K562 (cell line): ENCODE measurements at regions not wholly inside any gene's neighbourhood (a gene's known extent, or its start where the extent isn't known, plus 50 kb on each side); places are given as distances from the start of the nearest gene placed in this dataset.

Experiments used
- ATAC-seq: fragments of 200-7000 bp; cut with Tn5 transposase; 3 replicates; pipeline ENCODE4 v1.9.1; 2020; ENCODE audit warnings: moderate library complexity
- BruUV-seq: library from RNA; stranded (reverse); fragments of 400-500 nt; replicated peaks from 2 replicates; lab custom pipeline; 2021; lab: Mats Ljungman, UMichigan
- CTCF ChIA-PET: fragments of 300-600 bp; formaldehyde crosslinking; extraction: SDS; loops from one replicate; lab custom pipeline; 2021; ENCODE audit warnings: low intra/inter-chr PET ratio; lab: Yijun Ruan, JAX
- POLR2A ChIA-PET: fragments of 300-600, 350-650 bp; sonication (Branson Sonifier 250); formaldehyde crosslinking; extraction: SDS; loops from one replicate; lab custom pipeline; 2021; ENCODE audit warnings: antibody characterized with exemption, inconsistent platforms; lab: Yijun Ruan, JAX
- DNase-seq, 4 experiments: peaks; one replicate each; pipeline versions ENCODE4 v3.0.0 to v3.0.0-alpha.2; 2011 to 2018; ENCODE audit warnings: low spot score in 3 of 4, mixed read lengths in 3 of 4; ENCODE audit errors: extremely low read depth in 1 of 4
- FAIRE-seq: peaks from 2 replicates; lab custom pipeline; 2011; peaks lifted over from hg19 to GRCh38; lab: Jason Lieb, UNC
- H2AFZ ChIP-seq: 2 replicates; pipeline ENCODE4 v1.6.0; 2011; ENCODE audit warnings: low read depth, low read length, control low read depth, inconsistent platforms
- H3K27ac ChIP-seq: fragments of 200-600 bp; 3 replicates; pipeline ENCODE4 v1.8.0; 2011; ENCODE audit warnings: low read depth, mild to moderate bottlenecking, control low read depth, inconsistent platforms, low read length, moderate library complexity, mixed read lengths; ENCODE audit errors: extremely low read depth
- H3K27me3 ChIP-seq, 2 experiments: fragments of 300-600 bp in 1 of 2; 2 replicates in 1 of 2; 3 replicates in 1 of 2; pipeline versions ENCODE4 v1.6.0 to v1.8.0; 2011; ENCODE audit warnings: inconsistent platforms in 2 of 2, low read length in 2 of 2, mild to moderate bottlenecking in 1 of 2, mixed read lengths in 1 of 2, moderate library complexity in 1 of 2; ENCODE audit not compliant: control insufficient read depth in 2 of 2, insufficient read depth in 2 of 2
- H3K36me3 ChIP-seq: fragments of 300-600 bp; 3 replicates; pipeline ENCODE4 v1.8.0; 2011; ENCODE audit warnings: mild to moderate bottlenecking, low read length, inconsistent platforms; ENCODE audit not compliant: control insufficient read depth, insufficient read depth
- H3K4me1 ChIP-seq, 2 experiments: fragments of 200-600 bp in 1 of 2; replicated peaks in 1 of 2; 2 replicates in 1 of 2; 3 replicates in 1 of 2; pipeline versions ENCODE4 v1.5.1 to v1.8.0; 2011; ENCODE audit warnings: inconsistent platforms in 2 of 2, low read length in 2 of 2, mild to moderate bottlenecking in 1 of 2, mixed read lengths in 1 of 2, moderate library complexity in 1 of 2; ENCODE audit not compliant: control insufficient read depth in 2 of 2, insufficient read depth in 2 of 2
- H3K4me2 ChIP-seq: 2 replicates; pipeline ENCODE4 v1.6.1; 2011; ENCODE audit warnings: low read length, control low read depth, inconsistent platforms, mixed read lengths; ENCODE audit not compliant: insufficient read depth
- H3K4me3 ChIP-seq: fragments of 200-600 bp; sonication (generic), shearing (Covaris generic); 2 replicates; pipeline ENCODE4 v1.5.1; 2016; ENCODE audit warnings: control low read depth, inconsistent platforms
- H3K79me2 ChIP-seq: fragments of 200-600 bp; 3 replicates; pipeline ENCODE4 v1.8.0; 2011; ENCODE audit warnings: low read length, inconsistent platforms; ENCODE audit not compliant: control insufficient read depth, insufficient read depth
- H3K9ac ChIP-seq, 2 experiments: 2 replicates each; pipeline versions ENCODE4 v1.6.0 to v1.6.1; 2011; ENCODE audit warnings: low read depth in 2 of 2, low read length in 2 of 2, control low read depth in 1 of 2, inconsistent platforms in 1 of 2, mild to moderate bottlenecking in 1 of 2, mixed read lengths in 1 of 2; ENCODE audit not compliant: insufficient read depth in 1 of 2
- H3K9me1 ChIP-seq: one replicate; pipeline ENCODE4 v1.6.0; 2011; ENCODE audit warnings: inconsistent platforms, mild to moderate bottlenecking, low read length, moderate library complexity; ENCODE audit not compliant: control insufficient read depth, insufficient read depth
- H3K9me3 ChIP-seq: replicated peaks from 2 replicates; pipeline ENCODE4 v1.5.1; 2011; ENCODE audit warnings: low read depth, low read length, inconsistent platforms; ENCODE audit not compliant: control insufficient read depth, insufficient read depth
- H4K20me1 ChIP-seq: replicated peaks from 2 replicates; pipeline ENCODE4 v1.6.1; 2011; ENCODE audit warnings: low read length, inconsistent platforms, mixed read lengths; ENCODE audit not compliant: control insufficient read depth, insufficient read depth
- CC2D1A ChIP-seq: fragments of 450-650 bp; IDR thresholded peaks from 2 replicates; pipeline ENCODE4 v1.6.1; 2017; ENCODE audit warnings: mild to moderate bottlenecking
- FOXP1 ChIP-seq: sonication (generic); formaldehyde crosslinking; IDR thresholded peaks from 2 replicates; pipeline ENCODE4 v1.8.0; 2022; ENCODE audit warnings: mild to moderate bottlenecking, missing genetic modification reagents
- JUND ChIP-seq, 2 experiments: IDR thresholded peaks; 2 replicates in 1 of 2; 3 replicates in 1 of 2; pipeline ENCODE4 v1.6.1; 2011; ENCODE audit warnings: borderline replicate concordance in 2 of 2, low read depth in 2 of 2, low read length in 2 of 2, improper control_type of control experiment in 1 of 2, missing biosample characterization in 1 of 2, missing genetic modification characterization in 1 of 2, missing genetic modification reagents in 1 of 2
- MTF1 ChIP-seq: fragments of 250-450 bp; sonication (Bioruptor Pico); IDR thresholded peaks from 2 replicates; pipeline ENCODE4 v1.9.0; 2021; ENCODE audit warnings: moderate library complexity, mild to moderate bottlenecking, inconsistent platforms, borderline replicate concordance
- NR1H2 ChIP-seq: sonication (generic); formaldehyde crosslinking; IDR thresholded peaks from 2 replicates; pipeline ENCODE4 v1.4.0; 2020; ENCODE audit warnings: mild to moderate bottlenecking, missing genetic modification reagents
- SIN3A ChIP-seq, 2 experiments: fragments of 150-350 bp in 1 of 2; IDR thresholded peaks; 2 replicates each; pipeline ENCODE4 v1.6.1; 2011 to 2016; ENCODE audit warnings: borderline replicate concordance in 2 of 2, low read depth in 2 of 2, low read length in 2 of 2, mild to moderate bottlenecking in 2 of 2, moderate library complexity in 2 of 2; ENCODE audit not compliant: control insufficient read depth in 1 of 2
- ZNF12 ChIP-seq: sonication (generic); formaldehyde crosslinking; IDR thresholded peaks from 2 replicates; pipeline ENCODE4 v1.4.0; 2020; ENCODE audit warnings: mild to moderate bottlenecking, missing genetic modification reagents
- ZNF124 ChIP-seq: sonication (generic); formaldehyde crosslinking; IDR thresholded peaks from 2 replicates; pipeline ENCODE4 v1.8.1; 2022; ENCODE audit warnings: missing genetic modification reagents
- ZNF24 ChIP-seq: fragments of 450-650 bp; IDR thresholded peaks from 2 replicates; pipeline ENCODE4 v1.6.1; 2016
- ZNF668 ChIP-seq: fragments of 250-450 bp; sonication (Bioruptor Pico); IDR thresholded peaks from 2 replicates; pipeline ENCODE4 v1.8.0; 2022; ENCODE audit warnings: mild to moderate bottlenecking, inconsistent platforms
- WGBS: fragments of 100-300 bp; shearing (Covaris generic); methylation state at CpG from one replicate; pipeline ENCODE4 v1.1.6; 2016; ENCODE audit warnings: low coverage, mixed read lengths; ENCODE audit not compliant: insufficient coverage; ENCODE audit errors: missing lambda C conversion rate; 5-methylcytosine and 5-hydroxymethylcytosine counted together
- in situ Hi-C: fragments of 300-500 bp; cut with MboI; formaldehyde crosslinking; loops from 4 replicates; pipeline ENCODE4 v1.15.0; 2018; ENCODE audit warnings: inconsistent platforms, mixed read lengths
- intact Hi-C: fragments of 100-400 bp; cut with micrococcal nuclease; formaldehyde crosslinking; loops from 2 replicates; pipeline ENCODE4 v1.14.2; 2022
- TF ChIP-seq, protein P1 (sequence below): fragments of 250-450 bp; sonication (Bioruptor Pico); IDR thresholded peaks from 2 replicates; pipeline ENCODE4 v1.8.0; 2021; ENCODE audit warnings: mild to moderate bottlenecking, moderate library complexity
- TF ChIP-seq, protein P2 (sequence below): fragments of 200-800 bp; sonication (Bioruptor generic); IDR thresholded peaks from 2 replicates; pipeline ENCODE4 v1.6.1; 2016; ENCODE audit warnings: missing genetic modification characterization, missing compliant biosample characterization

GRCh38 chr1:229815076-229815475 lies 189.0 kb downstream of the URB2 start:
- ATAC-seq = no peak
- Histone ChIP-seq H3K9ac (no peak overlapping the region), H3K9me3 (no peaks in the 10 kb centered on the region), H3K4me2 (no peak overlapping the region), H3K4me3 (no peak overlapping the region), H3K27ac (no peak overlapping the region), H2AFZ (no peak overlapping the region), H3K4me1 (no peaks in the 10 kb centered on the region), H3K79me2 (no peaks in the 10 kb centered on the region), H3K27me3 (peaks cover 2 to 22% of the 10 kb centered on the region in 2 experiments; a peak in 3 of 5 replicates), H3K9me1 (no peaks in the 10 kb centered on the region), H4K20me1 (no peaks in the 10 kb centered on the region), H3K36me3 (no peaks in the 10 kb centered on the region)
- BruUV-seq = no TSS peak
- WGBS = 0% methylated on average over 4 of the region's 4 CpGs
- in situ Hi-C loops = no loop called here
- no peak for DNase-seq
- ChIA-PET POLR2A (no interaction called here), CTCF (no interaction called here)
- intact Hi-C loops = no loop called here
- no peak for FAIRE-seq
- TF ChIP-seq, protein P1, sequence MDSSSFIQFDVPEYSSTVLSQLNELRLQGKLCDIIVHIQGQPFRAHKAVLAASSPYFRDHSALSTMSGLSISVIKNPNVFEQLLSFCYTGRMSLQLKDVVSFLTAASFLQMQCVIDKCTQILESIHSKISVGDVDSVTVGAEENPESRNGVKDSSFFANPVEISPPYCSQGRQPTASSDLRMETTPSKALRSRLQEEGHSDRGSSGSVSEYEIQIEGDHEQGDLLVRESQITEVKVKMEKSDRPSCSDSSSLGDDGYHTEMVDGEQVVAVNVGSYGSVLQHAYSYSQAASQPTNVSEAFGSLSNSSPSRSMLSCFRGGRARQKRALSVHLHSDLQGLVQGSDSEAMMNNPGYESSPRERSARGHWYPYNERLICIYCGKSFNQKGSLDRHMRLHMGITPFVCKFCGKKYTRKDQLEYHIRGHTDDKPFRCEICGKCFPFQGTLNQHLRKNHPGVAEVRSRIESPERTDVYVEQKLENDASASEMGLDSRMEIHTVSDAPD (CRISPR knock-in tag) = no peak
- TF ChIP-seq, protein P2, sequence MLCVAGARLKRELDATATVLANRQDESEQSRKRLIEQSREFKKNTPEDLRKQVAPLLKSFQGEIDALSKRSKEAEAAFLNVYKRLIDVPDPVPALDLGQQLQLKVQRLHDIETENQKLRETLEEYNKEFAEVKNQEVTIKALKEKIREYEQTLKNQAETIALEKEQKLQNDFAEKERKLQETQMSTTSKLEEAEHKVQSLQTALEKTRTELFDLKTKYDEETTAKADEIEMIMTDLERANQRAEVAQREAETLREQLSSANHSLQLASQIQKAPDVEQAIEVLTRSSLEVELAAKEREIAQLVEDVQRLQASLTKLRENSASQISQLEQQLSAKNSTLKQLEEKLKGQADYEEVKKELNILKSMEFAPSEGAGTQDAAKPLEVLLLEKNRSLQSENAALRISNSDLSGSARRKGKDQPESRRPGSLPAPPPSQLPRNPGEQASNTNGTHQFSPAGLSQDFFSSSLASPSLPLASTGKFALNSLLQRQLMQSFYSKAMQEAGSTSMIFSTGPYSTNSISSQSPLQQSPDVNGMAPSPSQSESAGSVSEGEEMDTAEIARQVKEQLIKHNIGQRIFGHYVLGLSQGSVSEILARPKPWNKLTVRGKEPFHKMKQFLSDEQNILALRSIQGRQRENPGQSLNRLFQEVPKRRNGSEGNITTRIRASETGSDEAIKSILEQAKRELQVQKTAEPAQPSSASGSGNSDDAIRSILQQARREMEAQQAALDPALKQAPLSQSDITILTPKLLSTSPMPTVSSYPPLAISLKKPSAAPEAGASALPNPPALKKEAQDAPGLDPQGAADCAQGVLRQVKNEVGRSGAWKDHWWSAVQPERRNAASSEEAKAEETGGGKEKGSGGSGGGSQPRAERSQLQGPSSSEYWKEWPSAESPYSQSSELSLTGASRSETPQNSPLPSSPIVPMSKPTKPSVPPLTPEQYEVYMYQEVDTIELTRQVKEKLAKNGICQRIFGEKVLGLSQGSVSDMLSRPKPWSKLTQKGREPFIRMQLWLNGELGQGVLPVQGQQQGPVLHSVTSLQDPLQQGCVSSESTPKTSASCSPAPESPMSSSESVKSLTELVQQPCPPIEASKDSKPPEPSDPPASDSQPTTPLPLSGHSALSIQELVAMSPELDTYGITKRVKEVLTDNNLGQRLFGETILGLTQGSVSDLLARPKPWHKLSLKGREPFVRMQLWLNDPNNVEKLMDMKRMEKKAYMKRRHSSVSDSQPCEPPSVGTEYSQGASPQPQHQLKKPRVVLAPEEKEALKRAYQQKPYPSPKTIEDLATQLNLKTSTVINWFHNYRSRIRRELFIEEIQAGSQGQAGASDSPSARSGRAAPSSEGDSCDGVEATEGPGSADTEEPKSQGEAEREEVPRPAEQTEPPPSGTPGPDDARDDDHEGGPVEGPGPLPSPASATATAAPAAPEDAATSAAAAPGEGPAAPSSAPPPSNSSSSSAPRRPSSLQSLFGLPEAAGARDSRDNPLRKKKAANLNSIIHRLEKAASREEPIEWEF (CRISPR knock-in tag) = no peak
- TF ChIP-seq CC2D1A (no peak), ZNF24 (no peak), FOXP1 (no peak), ZNF124 (CRISPR knock-in tag) (no peak), MTF1 (CRISPR knock-in tag) (no peak), NR1H2 (CRISPR knock-in tag) (no peak), ZNF668 (CRISPR knock-in tag) (no peak), SIN3A (IDR thresholded peaks at IDR 0.05; ENCODE audit: borderline replicate concordance in 2 of 2, control insufficient read depth in 1 of 2, low read depth in 2 of 2, low read length in 2 of 2) (no peak), ZNF12 (CRISPR knock-in tag) (no peak), JUND (IDR thresholded peaks at IDR 0.05; ENCODE audit: borderline replicate concordance, low read depth, low read length) (no peak), JUND (tag; IDR thresholded peaks at IDR 0.05; ENCODE audit: borderline replicate concordance, low read depth, low read length) (no peak)
